IPS-NIHi7 (cell line): ENCODE measurements at regions not wholly inside any gene's neighbourhood (a gene's known extent, or its start where the extent isn't known, plus 50 kb on each side); places are given as distances from the start of the nearest gene placed in this dataset.
A peak's percentile ranks its signal among the peaks of the same experiment; 100 is the strongest.
"Not testable (repeated sequence)": the region's sequence is repeated elsewhere in the genome, so short reads cannot be mapped to it uniquely, and the experiment has no call there.

Experiments used
- DNase-seq: peaks from one replicate; pipeline ENCODE4 v3.0.0; 2012; ENCODE audit warnings: mixed read lengths; ENCODE audit errors: extremely low spot score

- DNase-seq = no peak
Observed at GRCh38 chr2:75326645-75327044, 127.3 kb upstream of the TACR1 start.

GRCh38 chr2:75325594-75325993 lies 126.3 kb upstream of the TACR1 start:
- peak; percentile 46 for DNase-seq

- no peak for DNase-seq
Observed at GRCh38 chr2:75324861-75325284, 125.6 kb upstream of the TACR1 start.

- no peak for DNase-seq
Observed at GRCh38 chr2:75324141-75324540, 124.8 kb upstream of the TACR1 start.

- DNase-seq = no peak
Observed at GRCh38 chr2:75321599-75321922, 122.2 kb upstream of the TACR1 start.

- DNase-seq = no peak
Observed at GRCh38 chr2:75320898-75321598, 121.7 kb upstream of the TACR1 start.

GRCh38 chr2:75319951-75320350 lies 120.6 kb upstream of the TACR1 start:
- DNase-seq = no peak

GRCh38 chr2:75317802-75318201 lies 118.5 kb upstream of the TACR1 start:
- DNase-seq = no peak

- DNase-seq = no peak
Observed at GRCh38 chr2:75317316-75317715, 118.0 kb upstream of the TACR1 start.

- DNase-seq = no peak
Observed at GRCh38 chr2:75315436-75315835, 116.1 kb upstream of the TACR1 start.

- DNase-seq = peak; percentile 83
Observed at GRCh38 chr2:75311993-75312392, 112.7 kb upstream of the TACR1 start.

- DNase-seq = no peak
Observed at GRCh38 chr2:75311521-75311920, 112.2 kb upstream of the TACR1 start.

- DNase-seq = no peak
Observed at GRCh38 chr2:75310876-75311275, 111.6 kb upstream of the TACR1 start.

GRCh38 chr2:75309596-75310463 lies 110.5 kb upstream of the TACR1 start:
- no peak for DNase-seq

GRCh38 chr2:75303227-75303626 lies 103.9 kb upstream of the TACR1 start:
- no peak for DNase-seq

- no peak for DNase-seq
Observed at GRCh38 chr2:75294362-75294761, 95.0 kb upstream of the TACR1 start.

GRCh38 chr2:75292826-75293225 lies 93.5 kb upstream of the TACR1 start:
- DNase-seq = no peak

GRCh38 chr2:75290600-75291150 lies 91.4 kb upstream of the TACR1 start:
- peak; percentile 22 for DNase-seq

- no peak for DNase-seq
Observed at GRCh38 chr2:75289771-75290170, 90.5 kb upstream of the TACR1 start.

GRCh38 chr2:75289178-75289577 lies 89.9 kb upstream of the TACR1 start:
- DNase-seq = not testable (repeated sequence)

- no peak for DNase-seq
Observed at GRCh38 chr2:75288760-75289159, 89.4 kb upstream of the TACR1 start.

GRCh38 chr2:75287624-75288316 lies 88.5 kb upstream of the TACR1 start:
- no peak for DNase-seq
